Psoas muscle (tissue), 7 donors: ENCODE measurements at regions not wholly inside any gene's neighbourhood (a gene's known extent, or its start where the extent isn't known, plus 50 kb on each side); places are given as distances from the start of the nearest gene placed in this dataset.
"Not testable (repeated sequence)": the region's sequence is repeated elsewhere in the genome, so short reads cannot be mapped to it uniquely, and the experiment has no call there.

ENCODE experiments used
- ATAC-seq, 4 donors: fragments of 200-7000 bp; cut with Tn5 transposase; one replicate each; pipeline ENCODE4 v1.9.1; 2020; ENCODE audit warnings: moderate library complexity in 3 of 4, mild to moderate bottlenecking in 2 of 4
- DNase-seq, 2 donors: peaks; one replicate each; pipeline ENCODE4 v3.0.0-alpha.2; 2020
- H3K27ac ChIP-seq: fragments of 200-600 bp; one replicate; pipeline ENCODE4 v1.8.0; 2022
- H3K27me3 ChIP-seq, 3 donors: fragments of 200-600 bp in 1 of 3; one replicate each; pipeline versions ENCODE4 v1.6.1 to v1.8.0; 2013 to 2022; ENCODE audit warnings: low read length in 2 of 3, mild to moderate bottlenecking in 2 of 3, moderate library complexity in 1 of 3; ENCODE audit not compliant: insufficient read depth in 3 of 3
- H3K36me3 ChIP-seq, 2 donors: fragments of 200-600 bp in 1 of 2; one replicate each; pipeline versions ENCODE4 v1.6.1 to v1.8.0; 2013 to 2022; ENCODE audit warnings: low read depth in 1 of 2, mild to moderate bottlenecking in 1 of 2, moderate library complexity in 1 of 2; ENCODE audit not compliant: insufficient read depth in 1 of 2
- H3K4me1 ChIP-seq: fragments of 200-600 bp; one replicate; pipeline ENCODE4 v1.8.0; 2022
- H3K4me3 ChIP-seq: fragments of 200-600 bp; one replicate; pipeline ENCODE4 v1.8.0; 2022; ENCODE audit warnings: mild to moderate bottlenecking
- H3K9me3 ChIP-seq: fragments of 200-600 bp; one replicate; pipeline ENCODE4 v1.8.0; 2022
- WGBS, 3 donors: extraction: QIAGEN DNeasy Blood & Tissue Kit; methylation state at CpG; one replicate each; pipeline versions ENCODE4 v1.1.6 to v1.1.7; 2013; 5-methylcytosine and 5-hydroxymethylcytosine counted together
- intact Hi-C, 2 donors: fragments of 100-400 bp; cut with DNase I; formaldehyde crosslinking; loops; one replicate each; pipeline versions ENCODE4 v1.11.0 to v1.14.2; 2022
- donor health status: healthy with polysubstance abuse.
- donor health status: DM: no; HTN: no; CAD: no; lungs with moderate emphysema.
- donor health status: Bipolar disorder and iron deficiency.
- donor health status: healthy.
- donor health status: DM: yes; HTN: yes; CAD: no.
- donor health status: DM: no; HTN: no; CAD: no.
- donor health status: DM: yes; HTN: yes; CAD: no.

DNA sequence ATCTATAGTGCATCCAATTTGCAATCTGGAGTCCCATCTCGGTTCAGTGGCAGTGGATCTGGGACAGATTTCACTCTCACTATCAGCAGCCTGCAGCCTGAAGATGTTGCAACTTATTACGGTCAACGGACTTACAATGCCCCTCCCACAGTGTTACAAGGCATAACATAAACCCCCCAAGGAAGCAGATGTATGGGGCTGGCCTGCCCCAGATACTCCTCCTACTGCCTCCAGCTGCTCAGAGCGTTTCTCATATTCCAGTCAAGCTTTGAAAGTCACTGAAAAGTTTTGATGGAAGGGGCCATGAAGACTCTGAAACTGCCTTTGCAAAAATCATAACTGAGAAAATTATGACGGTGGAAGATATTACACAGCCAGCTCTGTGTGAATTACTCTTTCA lies 1193.6 kb downstream of the RPIA start:
- H3K4me1 ChIP-seq, H3K9me3 ChIP-seq, ATAC-seq, H3K27ac ChIP-seq, H3K36me3 ChIP-seq, H3K4me3 ChIP-seq, intact Hi-C loops, DNase-seq, H3K27me3 ChIP-seq: not testable (repeated sequence)
- 13 to 30% (median 18%) methylated on average over 1 of the region's 5 CpGs for WGBS, 3 donors

DNA sequence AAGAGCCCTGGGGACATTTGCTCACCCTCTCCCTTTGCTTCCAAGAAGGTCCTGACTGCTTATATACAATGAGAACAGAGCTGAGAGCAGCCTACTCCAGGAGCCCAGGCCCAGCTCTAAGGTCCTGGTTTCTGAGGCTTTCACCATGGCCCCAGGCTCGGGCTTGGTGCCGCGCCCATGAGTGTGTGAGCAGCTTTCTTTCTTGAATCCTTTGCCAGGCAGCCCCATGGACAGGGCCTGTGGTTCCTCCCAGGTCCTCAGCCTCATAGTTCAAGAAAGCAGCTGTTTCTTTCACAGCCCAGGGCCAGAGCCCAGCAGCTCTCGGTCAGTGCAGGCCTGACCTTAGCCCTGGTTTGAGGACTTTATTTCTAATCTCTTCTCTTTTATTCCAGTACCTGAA lies 1197.2 kb downstream of the RPIA start:
- H3K27me3 ChIP-seq, DNase-seq, H3K9me3 ChIP-seq, intact Hi-C loops, H3K27ac ChIP-seq, H3K4me1 ChIP-seq, H3K36me3 ChIP-seq, ATAC-seq, H3K4me3 ChIP-seq: not testable (repeated sequence)
- no CpG with 5 or more reads among the region's 4 CpGs for WGBS, 3 donors

DNA sequence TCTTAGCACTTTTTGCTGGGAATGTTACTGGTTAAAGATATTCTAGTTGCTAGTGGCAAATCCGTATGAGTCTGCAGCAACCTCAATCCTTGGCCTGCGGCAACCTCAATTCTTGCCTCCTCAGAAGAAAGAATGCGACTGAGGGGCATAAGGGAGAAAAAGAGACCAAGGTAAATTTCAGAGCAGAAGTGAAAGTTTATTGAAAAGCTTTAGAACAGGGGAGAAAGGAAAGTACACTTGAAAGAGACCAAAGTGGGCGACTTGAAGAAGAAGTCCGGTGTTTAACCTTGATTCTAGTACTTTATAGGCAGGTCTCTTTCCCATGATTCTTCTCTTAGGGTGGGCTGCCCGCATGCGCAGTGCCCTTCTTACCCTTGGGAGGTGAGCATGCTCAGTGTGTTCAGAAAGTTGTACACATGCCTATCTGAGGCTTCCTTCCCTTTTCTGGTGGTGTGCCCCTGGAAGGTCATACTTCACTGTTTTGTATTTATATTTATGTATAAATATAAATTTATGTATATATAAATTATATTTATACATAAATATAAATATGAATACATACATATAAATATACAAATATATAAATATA lies 1198.8 kb downstream of the RPIA start:
- H3K36me3 ChIP-seq, H3K4me1 ChIP-seq, intact Hi-C loops, H3K9me3 ChIP-seq, H3K27me3 ChIP-seq, DNase-seq, H3K4me3 ChIP-seq, ATAC-seq, H3K27ac ChIP-seq: not testable (repeated sequence)
- no CpG with 5 or more reads among the region's 7 CpGs for WGBS, 3 donors

DNA sequence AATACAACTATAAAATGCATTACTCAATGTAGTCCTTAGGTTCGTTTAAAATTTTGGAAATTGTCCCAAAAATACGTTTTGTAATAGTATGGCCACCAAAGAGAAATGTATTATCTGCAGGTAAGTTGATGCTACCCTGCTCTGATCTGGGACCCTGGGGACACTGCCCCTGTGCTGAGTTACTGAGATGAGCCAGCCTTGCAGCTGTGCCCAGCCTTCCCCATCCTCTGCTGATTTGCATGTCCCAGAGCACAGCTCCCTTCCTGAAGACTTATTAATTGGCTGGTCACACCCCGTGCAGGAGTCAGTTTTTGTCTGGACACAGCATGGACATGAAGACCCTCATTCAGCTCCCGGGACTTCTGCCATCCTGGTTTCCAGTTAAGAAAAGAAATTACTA lies 1203.5 kb downstream of the RPIA start:
- WGBS, 3 donors, result no CpG with 5 or more reads among the region's 4 CpGs
- H3K4me1 ChIP-seq, H3K9me3 ChIP-seq, H3K4me3 ChIP-seq, H3K27ac ChIP-seq, ATAC-seq, DNase-seq, H3K27me3 ChIP-seq, H3K36me3 ChIP-seq, intact Hi-C loops: not testable (repeated sequence)

DNA sequence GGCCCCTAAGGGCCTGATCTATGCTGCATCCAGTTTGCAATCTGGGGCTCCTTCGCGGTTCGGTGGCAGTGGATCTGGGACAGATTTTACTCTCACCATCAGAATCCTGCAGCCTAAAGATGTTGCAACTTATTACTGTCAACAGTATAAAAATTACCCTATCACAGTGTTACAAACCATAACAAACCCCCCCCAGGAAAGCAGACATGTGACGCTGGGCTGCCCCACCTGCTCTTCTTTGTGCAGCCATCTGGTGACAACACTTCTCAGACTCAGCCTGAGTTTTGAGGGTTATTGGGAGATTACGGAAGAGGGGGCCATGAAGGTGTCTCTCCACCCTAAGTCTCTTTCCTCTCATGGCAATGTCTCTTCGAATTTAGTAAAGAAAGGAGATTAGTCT lies 1204.2 kb downstream of the RPIA start:
- H3K27ac ChIP-seq, H3K36me3 ChIP-seq, intact Hi-C loops, DNase-seq, H3K27me3 ChIP-seq, H3K4me1 ChIP-seq, H3K9me3 ChIP-seq, ATAC-seq, H3K4me3 ChIP-seq: not testable (repeated sequence)
- no CpG with 5 or more reads among the region's 6 CpGs for WGBS, 3 donors

DNA sequence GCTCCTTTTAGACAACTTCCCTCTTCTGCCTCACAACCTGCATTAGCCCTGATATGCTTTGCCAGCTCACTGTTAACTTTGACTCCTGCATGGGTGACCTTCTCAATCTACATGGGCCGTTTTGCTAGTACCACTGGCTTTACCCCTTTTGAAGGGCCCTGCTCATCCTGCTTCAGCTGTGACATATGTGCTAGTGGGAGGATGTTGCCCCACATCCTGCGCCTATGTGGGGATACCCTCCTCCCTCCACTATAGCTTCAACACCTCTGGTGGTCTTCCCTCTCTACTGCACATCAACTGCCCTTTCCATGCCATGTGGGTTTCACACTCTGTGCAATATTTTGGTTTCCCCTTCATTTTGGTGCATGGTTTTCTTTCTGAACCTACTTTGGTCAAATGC lies 1235.5 kb downstream of the RPIA start:
- ATAC-seq, H3K4me3 ChIP-seq, H3K9me3 ChIP-seq, H3K36me3 ChIP-seq, DNase-seq, H3K27ac ChIP-seq, H3K4me1 ChIP-seq, H3K27me3 ChIP-seq, intact Hi-C loops: not testable (repeated sequence)
- WGBS, 3 donors, result 58 to 59% (median 58%) methylated on average over 2 of the region's 2 CpGs

DNA sequence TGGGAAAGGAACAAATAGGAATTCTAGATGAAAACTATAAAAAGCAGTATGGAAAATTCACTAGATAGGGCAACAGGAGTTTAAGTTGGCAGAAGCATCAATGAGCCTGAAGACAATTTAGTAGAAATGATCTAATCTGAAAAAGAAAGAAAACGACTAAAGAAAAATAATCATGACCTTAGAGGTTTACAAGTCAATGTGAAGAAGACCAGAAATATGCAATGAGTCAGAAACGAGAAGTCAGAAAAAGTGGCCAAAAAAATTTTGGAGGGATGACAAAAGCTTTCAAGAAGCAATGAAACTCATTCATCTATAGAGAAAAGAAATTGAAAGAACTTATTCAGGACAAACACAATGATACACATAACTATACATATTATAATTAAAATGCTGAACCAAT lies 1244.0 kb downstream of the RPIA start:
- ATAC-seq, DNase-seq, H3K9me3 ChIP-seq, H3K27ac ChIP-seq, H3K27me3 ChIP-seq, H3K4me1 ChIP-seq, H3K36me3 ChIP-seq, H3K4me3 ChIP-seq, intact Hi-C loops: not testable (repeated sequence)
- WGBS, 3 donors, result 35 to 50% (median 45%) methylated on average over 2 of the region's 2 CpGs

DNA sequence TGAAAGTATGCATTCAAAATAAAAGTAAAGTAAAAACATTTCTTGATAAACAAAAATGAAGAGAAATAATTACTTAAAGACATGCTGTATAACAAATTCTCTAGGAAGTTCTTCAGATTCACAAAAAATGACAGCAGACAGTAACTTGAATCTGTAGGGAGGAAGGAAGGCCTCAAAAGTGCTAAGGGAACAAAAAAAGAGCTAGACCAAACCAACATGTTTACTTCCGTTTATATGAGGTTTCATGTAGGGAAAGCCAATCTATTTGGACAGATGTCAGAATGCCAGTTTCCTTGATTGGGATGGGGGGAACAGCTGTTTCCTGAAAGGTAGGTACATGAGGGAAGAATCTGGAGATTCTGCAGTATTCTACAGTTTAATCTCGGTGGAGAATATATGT lies 1244.5 kb downstream of the RPIA start:
- intact Hi-C loops, H3K27ac ChIP-seq, H3K4me1 ChIP-seq, H3K36me3 ChIP-seq, H3K27me3 ChIP-seq, H3K4me3 ChIP-seq, ATAC-seq, H3K9me3 ChIP-seq, DNase-seq: not testable (repeated sequence)
- 33 to 56% (median 49%) methylated on average over 1 to 2 of the region's 2 CpGs for WGBS, 3 donors

DNA sequence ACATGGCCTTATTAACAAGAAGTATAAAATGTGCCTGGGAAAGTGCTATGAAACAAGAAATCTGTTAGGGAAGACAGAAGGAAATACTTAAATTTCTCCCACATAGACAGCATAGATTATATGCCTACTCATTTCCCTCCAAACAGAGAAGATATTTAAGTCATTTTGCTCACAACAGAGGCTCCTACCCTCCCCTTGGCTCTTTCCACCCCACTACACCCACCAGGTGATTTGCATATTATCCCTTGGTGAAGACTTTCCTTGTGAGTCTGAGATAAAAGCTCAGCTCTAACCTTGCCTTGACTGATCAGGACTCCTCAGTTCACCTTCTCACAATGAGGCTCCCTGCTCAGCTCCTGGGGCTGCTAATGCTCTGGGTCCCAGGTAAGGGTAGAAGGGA lies 1245.1 kb downstream of the RPIA start:
- H3K27me3 ChIP-seq, H3K27ac ChIP-seq, DNase-seq, H3K36me3 ChIP-seq, H3K4me1 ChIP-seq, ATAC-seq, H3K9me3 ChIP-seq, H3K4me3 ChIP-seq, intact Hi-C loops: not testable (repeated sequence)

DNA sequence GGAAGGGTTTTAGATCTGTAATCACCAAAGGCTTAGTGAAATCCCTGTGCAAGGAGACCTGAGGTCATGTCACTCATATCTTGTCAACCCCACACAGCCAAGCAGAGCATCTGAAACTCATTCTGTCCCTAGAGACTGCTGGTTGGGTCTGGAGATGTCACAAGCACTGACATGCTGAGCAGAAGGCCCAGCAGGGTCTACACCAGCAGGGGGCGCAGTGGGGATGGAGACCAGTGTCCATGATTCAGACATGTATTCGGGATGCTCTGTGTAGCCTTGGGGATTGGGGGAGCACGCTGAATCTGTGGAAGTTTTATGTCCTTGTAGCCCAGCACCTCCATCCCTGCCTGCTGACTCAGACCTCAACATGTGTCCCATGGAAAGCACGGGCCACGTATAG lies 1247.3 kb downstream of the RPIA start:
- H3K4me1 ChIP-seq, H3K27me3 ChIP-seq, H3K36me3 ChIP-seq, ATAC-seq, H3K4me3 ChIP-seq, H3K9me3 ChIP-seq, H3K27ac ChIP-seq, intact Hi-C loops, DNase-seq: not testable (repeated sequence)
- WGBS, 3 donors, result 19 to 28% (median 24%) methylated on average over 5 of the region's 5 CpGs

DNA sequence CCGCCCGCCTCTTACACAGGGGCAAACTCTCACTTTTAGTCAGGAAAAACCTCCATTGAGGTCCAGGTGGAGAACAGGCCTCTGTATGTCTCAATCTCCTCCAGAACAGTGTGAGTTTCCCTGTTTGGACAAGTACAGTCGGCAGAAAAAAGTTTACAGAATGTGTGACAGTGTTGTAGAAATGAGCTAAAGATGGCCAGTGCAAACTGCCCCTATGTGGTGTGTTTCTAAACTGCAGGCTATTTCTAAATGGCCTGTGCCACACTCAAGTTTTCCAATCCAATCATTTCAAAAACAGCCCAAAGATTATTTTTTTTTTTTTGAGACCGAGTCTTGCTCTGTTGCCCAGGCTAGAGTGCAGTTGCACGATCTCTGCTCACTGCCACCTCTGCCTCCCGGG lies 1252.8 kb downstream of the RPIA start:
- H3K4me1 ChIP-seq, DNase-seq, H3K36me3 ChIP-seq, H3K9me3 ChIP-seq, ATAC-seq, H3K27ac ChIP-seq, H3K27me3 ChIP-seq, H3K4me3 ChIP-seq, intact Hi-C loops: not testable (repeated sequence)
- 86 to 92% (median 89%) methylated on average over 1 to 3 of the region's 6 CpGs for WGBS, 3 donors

DNA sequence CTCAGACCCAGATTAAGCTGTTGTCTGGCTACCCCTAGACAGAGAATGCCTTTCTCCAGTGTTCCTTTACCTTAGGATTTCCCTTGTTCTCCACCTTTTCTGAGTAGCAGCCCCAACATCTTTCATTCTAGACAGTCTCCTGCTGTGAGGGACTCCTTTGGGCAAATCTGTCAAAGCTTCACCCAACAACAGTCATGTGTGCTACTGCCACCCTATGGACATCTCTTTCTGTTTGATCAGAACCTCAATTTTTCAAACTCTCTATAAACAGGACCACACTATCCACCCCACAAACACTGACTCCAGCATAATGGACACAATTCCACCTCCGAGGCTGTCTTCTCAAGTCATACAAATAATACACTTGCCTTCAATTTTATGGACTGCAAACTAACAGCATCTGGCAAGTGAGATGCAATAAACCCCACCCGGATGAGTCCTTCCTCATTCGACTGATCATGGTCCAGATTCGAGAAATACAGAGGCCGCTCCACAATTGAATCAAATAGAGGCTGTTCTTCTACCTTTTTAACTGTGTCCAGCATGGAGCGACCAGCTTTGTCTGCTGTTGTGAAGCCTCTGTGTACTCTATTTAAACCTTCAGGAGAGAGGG lies 1253.6 kb downstream of the RPIA start:
- H3K4me3 ChIP-seq, H3K4me1 ChIP-seq, intact Hi-C loops, H3K36me3 ChIP-seq, DNase-seq, H3K27ac ChIP-seq, H3K27me3 ChIP-seq, ATAC-seq, H3K9me3 ChIP-seq: not testable (repeated sequence)
- no CpG with 5 or more reads among the region's 6 CpGs for WGBS, 3 donors
